Body of pancreas (tissue), 4 donors: ENCODE measurements at regions not wholly inside any gene's neighbourhood (a gene's known extent, or its start where the extent isn't known, plus 50 kb on each side); places are given as distances from the start of the nearest gene placed in this dataset.

Source experiments
- ATAC-seq: fragments of 150-250 bp; one replicate; pipeline ENCODE4 v1.9.1; 2016
- DNase-seq, 4 donors: peaks; one replicate each; pipeline ENCODE4 v3.0.0-alpha.2; 2019
- H3K27ac ChIP-seq, 4 donors: fragments of 200-600 bp; sonication (generic); 1 replicate in 3 of 4; 2 replicates in 1 of 4; pipeline versions ENCODE4 v1.5.1 to v1.6.1; 2016 to 2019; ENCODE audit warnings: mild to moderate bottlenecking in 1 of 4, mixed read lengths in 1 of 4, moderate library complexity in 1 of 4
- H3K27me3 ChIP-seq, 2 donors: fragments of 200-600 bp; sonication (generic); one replicate each; pipeline ENCODE4 v1.6.0; 2016; ENCODE audit warnings: mild to moderate bottlenecking in 1 of 2
- H3K36me3 ChIP-seq, 2 donors: fragments of 200-600 bp; sonication (generic); replicated peaks in 1 of 2; 2 replicates each; pipeline ENCODE4 v1.5.1; 2016; ENCODE audit warnings: low read depth in 2 of 2; ENCODE audit not compliant: insufficient read depth in 1 of 2
- H3K4me1 ChIP-seq: fragments of 200-600 bp; sonication (generic); one replicate; pipeline ENCODE4 v1.6.0; 2016
- H3K4me3 ChIP-seq, 2 donors: fragments of 200-600 bp; sonication (generic); 1 replicate in 1 of 2; 2 replicates in 1 of 2; pipeline ENCODE4 v1.5.1; 2016 to 2019
- H3K9me3 ChIP-seq, 3 donors: fragments of 200-600 bp; sonication (generic); 1 replicate in 2 of 3; 2 replicates in 1 of 3; pipeline ENCODE4 v1.5.1; 2016
- POLR2A ChIP-seq, 3 donors: fragments of 450-650 bp; IDR thresholded peaks; one replicate each; pipeline ENCODE4 v1.6.1; 2016; ENCODE audit warnings: antibody characterized with exemption in 3 of 3, mild to moderate bottlenecking in 2 of 3
- WGBS, 2 donors: methylation state at CpG; one replicate each; pipeline ENCODE4 v1.1.5; 2017; 5-methylcytosine and 5-hydroxymethylcytosine counted together
- intact Hi-C: fragments of 100-400 bp; cut with DNase I; formaldehyde crosslinking; loops from one replicate; pipeline ENCODE4 v1.15.1; 2023
- TF ChIP-seq, protein P1 (sequence below), 7 experiments: fragments of 450-650 bp in 4 of 7; fragments of 200-600 bp in 3 of 7; sonication (generic) in 3 of 7; IDR thresholded peaks; one replicate each; pipeline ENCODE4 v1.5.1; 2016 to 2019; ENCODE audit warnings: antibody characterized with exemption in 7 of 7

DNA sequence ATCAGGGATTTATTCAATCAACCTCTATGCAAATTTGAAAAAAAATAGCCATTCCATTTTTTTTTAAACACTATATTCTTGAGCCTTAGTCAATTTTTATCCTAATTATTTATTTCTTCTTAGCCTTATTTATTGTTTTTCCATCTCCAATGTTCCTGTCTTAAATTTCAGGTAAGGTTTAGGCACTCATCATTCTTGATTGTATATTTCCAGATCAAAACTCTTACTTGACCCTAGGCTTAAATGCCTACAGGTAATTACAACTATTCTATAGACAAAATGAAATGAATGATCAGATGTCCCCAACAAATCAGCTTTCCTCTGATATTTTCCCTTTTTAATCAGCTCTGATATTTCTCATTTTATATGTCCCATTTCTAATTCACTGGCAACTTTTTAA is 402.6 kb upstream of the EPHA7 start:
- no peak for DNase-seq
- Histone ChIP-seq H3K4me1 (no peaks in the 10 kb centered on the region), H3K36me3 (no peaks in the 10 kb centered on the region), H3K27me3 (peaks cover 0 to 3% of the 10 kb centered on the region in 2 donors), H3K4me3 (no peak overlapping the region), H3K9me3 (no peaks in the 10 kb centered on the region), H3K27ac (no peak overlapping the region)
- no peak for ATAC-seq
- TF ChIP-seq, protein P1, sequence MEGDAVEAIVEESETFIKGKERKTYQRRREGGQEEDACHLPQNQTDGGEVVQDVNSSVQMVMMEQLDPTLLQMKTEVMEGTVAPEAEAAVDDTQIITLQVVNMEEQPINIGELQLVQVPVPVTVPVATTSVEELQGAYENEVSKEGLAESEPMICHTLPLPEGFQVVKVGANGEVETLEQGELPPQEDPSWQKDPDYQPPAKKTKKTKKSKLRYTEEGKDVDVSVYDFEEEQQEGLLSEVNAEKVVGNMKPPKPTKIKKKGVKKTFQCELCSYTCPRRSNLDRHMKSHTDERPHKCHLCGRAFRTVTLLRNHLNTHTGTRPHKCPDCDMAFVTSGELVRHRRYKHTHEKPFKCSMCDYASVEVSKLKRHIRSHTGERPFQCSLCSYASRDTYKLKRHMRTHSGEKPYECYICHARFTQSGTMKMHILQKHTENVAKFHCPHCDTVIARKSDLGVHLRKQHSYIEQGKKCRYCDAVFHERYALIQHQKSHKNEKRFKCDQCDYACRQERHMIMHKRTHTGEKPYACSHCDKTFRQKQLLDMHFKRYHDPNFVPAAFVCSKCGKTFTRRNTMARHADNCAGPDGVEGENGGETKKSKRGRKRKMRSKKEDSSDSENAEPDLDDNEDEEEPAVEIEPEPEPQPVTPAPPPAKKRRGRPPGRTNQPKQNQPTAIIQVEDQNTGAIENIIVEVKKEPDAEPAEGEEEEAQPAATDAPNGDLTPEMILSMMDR (IDR thresholded peaks at IDR 0.05), result no peak
- no peak for TF ChIP-seq POLR2A (IDR thresholded peaks at IDR 0.05)
- intact Hi-C loops, result no loop called here

DNA sequence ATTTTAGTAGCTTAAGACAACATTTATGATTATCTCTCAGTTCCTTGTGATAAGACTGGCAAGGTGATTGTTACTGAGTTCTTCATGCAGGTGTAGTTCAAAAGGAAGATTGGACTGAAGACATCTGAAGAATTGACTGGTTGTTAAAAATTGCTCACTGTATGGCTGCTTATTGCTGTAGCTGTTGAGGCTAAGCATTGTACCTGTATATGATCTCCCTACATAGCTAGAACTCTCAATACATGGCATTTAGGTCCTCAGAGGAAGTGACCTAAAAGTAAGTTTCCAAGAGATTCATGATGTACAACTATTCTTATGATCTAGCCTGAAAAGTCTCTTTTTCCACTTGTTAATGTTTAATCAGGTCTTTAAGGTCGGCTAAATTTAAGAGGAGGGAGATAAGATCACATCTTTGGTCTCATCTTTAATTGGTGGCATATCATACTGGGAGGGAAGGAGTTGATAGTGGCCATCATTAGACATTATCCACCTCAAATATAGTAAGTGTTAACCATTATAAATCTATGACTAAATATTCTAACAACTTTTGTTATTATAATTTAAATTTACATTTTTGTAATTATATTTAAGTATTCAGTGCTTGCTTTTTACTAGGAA is 401.2 kb upstream of the EPHA7 start:
- 24 to 29% methylated on average over 1 of the region's 1 CpG for WGBS, 2 donors
- no peaks in the 10 kb centered on the region for H3K9me3 ChIP-seq
- TF ChIP-seq, protein P1 (IDR thresholded peaks at IDR 0.05), result no peak
- no peak for TF ChIP-seq POLR2A (IDR thresholded peaks at IDR 0.05)
- H3K27ac ChIP-seq, result no peak overlapping the region
- peaks cover 0 to 3% of the 10 kb centered on the region in 2 donors for H3K27me3 ChIP-seq
- intact Hi-C loops, result no loop called here
- H3K36me3 ChIP-seq, result no peaks in the 10 kb centered on the region
- DNase-seq (no peak), ATAC-seq (no peak)
- no peaks in the 10 kb centered on the region for H3K4me1 ChIP-seq
- H3K4me3 ChIP-seq, result no peak overlapping the region

DNA sequence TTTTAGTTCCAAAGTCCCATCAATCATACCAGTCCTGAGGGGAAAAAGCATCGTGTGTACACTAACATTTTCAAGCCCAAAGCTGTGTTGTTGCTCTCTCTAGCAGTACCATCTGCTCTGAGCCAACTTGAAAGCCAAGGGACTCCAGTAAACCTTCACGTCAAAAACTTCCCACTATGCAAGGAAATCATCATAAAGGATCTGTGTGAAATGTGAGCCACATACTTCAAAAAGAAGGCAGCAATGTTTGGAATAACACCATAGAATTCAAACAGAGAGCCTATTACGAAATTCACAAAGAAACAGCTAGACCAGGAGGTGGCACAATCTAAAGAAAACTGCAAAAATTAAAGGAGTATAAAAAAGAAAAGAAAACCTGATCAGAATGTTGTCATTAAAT is 399.8 kb upstream of the EPHA7 start:
- H3K4me3 ChIP-seq, result no peak overlapping the region
- H3K36me3 ChIP-seq, result no peaks in the 10 kb centered on the region
- intact Hi-C loops, result no loop called here
- TF ChIP-seq, protein P1 (IDR thresholded peaks at IDR 0.05), result no peak
- TF ChIP-seq POLR2A (IDR thresholded peaks at IDR 0.05), result no peak
- H3K4me1 ChIP-seq, result no peaks in the 10 kb centered on the region
- no peak overlapping the region for H3K27ac ChIP-seq
- H3K27me3 ChIP-seq, result peaks cover 0 to 3% of the 10 kb centered on the region in 2 donors
- WGBS, 2 donors, result 10 to 31% methylated on average over 3 of the region's 3 CpGs
- DNase-seq, result no peak
- no peak for ATAC-seq
- no peaks in the 10 kb centered on the region for H3K9me3 ChIP-seq

DNA sequence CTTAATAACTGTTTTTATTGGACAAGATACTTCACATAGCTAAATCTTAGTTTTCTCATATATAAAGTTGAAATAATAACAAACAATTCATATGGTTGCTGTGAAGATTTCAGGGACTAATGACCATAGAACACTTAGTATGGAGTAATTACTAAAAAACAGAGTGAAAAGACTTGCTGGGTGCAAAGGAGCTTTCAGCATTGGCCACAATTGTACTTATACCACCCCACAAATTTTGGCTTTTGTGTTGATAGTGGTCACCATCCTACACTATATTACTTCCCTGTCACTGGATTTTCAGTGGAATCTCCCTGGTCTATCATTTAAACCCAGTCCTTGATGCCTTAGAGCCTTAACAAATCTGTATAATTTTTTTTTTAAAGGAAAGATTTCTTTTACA is 398.6 kb upstream of the EPHA7 start:
- H3K4me1 ChIP-seq, result no peaks in the 10 kb centered on the region
- no peak overlapping the region for H3K4me3 ChIP-seq
- peaks cover 0 to 3% of the 10 kb centered on the region in 2 donors for H3K27me3 ChIP-seq
- ATAC-seq, result no peak
- DNase-seq, result no peak
- H3K9me3 ChIP-seq, result no peaks in the 10 kb centered on the region
- no peak overlapping the region for H3K27ac ChIP-seq
- intact Hi-C loops, result no loop called here
- H3K36me3 ChIP-seq, result no peaks in the 10 kb centered on the region
- TF ChIP-seq, protein P1 (IDR thresholded peaks at IDR 0.05), result no peak
- TF ChIP-seq POLR2A (IDR thresholded peaks at IDR 0.05), result no peak
